Osteocyte (in vitro differentiated cells): ENCODE measurements at regions not wholly inside any gene's neighbourhood (a gene's known extent, or its start where the extent isn't known, plus 50 kb on each side); places are given as distances from the start of the nearest gene placed in this dataset.

Source experiments
- DNase-seq: peaks from one replicate; pipeline ENCODE4 v3.0.0; 2021; ENCODE audit warnings: mixed read lengths; ENCODE audit not compliant: unreplicated experiment; ENCODE audit errors: extremely low spot score
- H3K27ac Mint-ChIP-seq: one replicate; pipeline ENCODE4 v1.8.0; 2021; ENCODE audit warnings: mild to moderate bottlenecking, mixed read lengths; ENCODE audit not compliant: unreplicated experiment
- H3K27me3 Mint-ChIP-seq: one replicate; pipeline ENCODE4 v1.8.0; 2021; ENCODE audit warnings: mixed read lengths; ENCODE audit not compliant: unreplicated experiment
- H3K36me3 Mint-ChIP-seq: one replicate; pipeline ENCODE4 v1.8.0; 2021; ENCODE audit warnings: mixed read lengths; ENCODE audit not compliant: unreplicated experiment
- H3K4me1 Mint-ChIP-seq: one replicate; pipeline ENCODE4 v1.8.0; 2021; ENCODE audit warnings: mixed read lengths; ENCODE audit not compliant: unreplicated experiment
- H3K4me3 Mint-ChIP-seq: one replicate; pipeline ENCODE4 v1.8.0; 2021; ENCODE audit warnings: mild to moderate bottlenecking, moderate library complexity, mixed read lengths; ENCODE audit not compliant: unreplicated experiment
- H3K9me3 Mint-ChIP-seq: one replicate; pipeline ENCODE4 v1.8.0; 2021; ENCODE audit warnings: mixed read lengths; ENCODE audit not compliant: unreplicated experiment
- TF ChIP-seq, protein P1 (sequence below): fragments of 200-600 bp; sonication (generic); IDR thresholded peaks from 2 replicates; pipeline ENCODE4 v1.5.0; 2021; ENCODE audit warnings: antibody characterized with exemption, mild to moderate bottlenecking, moderate library complexity

DNA sequence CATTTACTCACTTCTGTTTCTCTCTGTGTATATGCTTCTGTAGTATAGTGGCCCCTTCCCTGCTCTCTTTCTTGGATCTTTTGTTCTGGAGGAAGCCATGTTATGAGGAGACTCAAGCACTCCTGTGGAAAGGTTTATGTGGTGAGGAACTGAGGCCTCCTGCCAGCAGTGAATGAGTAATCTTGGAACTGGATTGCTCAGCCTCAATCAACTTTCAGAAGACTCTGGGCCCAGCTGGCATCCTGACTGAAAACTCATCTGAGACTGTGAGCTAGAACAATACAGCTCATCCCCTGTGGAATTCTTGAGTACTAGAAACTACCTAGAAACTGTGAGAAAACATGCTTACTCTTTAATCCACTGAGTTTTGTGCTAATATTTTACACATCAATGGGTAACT, 133.1 kb upstream of the ZKSCAN2 start:
- peaks cover 5% of the 10 kb centered on the region for H3K9me3 Mint-ChIP-seq
- no peak overlapping the region for H3K27ac Mint-ChIP-seq

DNA sequence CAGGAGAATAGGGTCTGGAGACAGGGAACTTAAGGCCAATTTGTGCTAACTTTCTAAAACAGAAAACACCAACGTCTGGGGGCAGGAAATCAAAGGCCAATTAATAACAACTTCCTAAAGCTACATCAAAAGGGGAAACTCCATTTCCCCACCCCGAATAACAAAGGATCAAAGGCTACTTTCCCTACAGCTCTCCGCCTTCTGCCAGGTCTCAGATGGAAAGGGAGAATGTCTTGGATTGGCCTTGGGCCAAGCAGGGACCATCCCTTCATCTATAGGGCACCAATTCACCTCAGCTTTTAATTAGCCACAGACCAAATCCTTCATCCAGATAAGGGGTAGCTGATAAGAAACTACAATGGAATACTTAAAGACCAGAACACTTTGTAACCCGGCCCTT, 116.9 kb upstream of the ZKSCAN2 start:
- Mint-ChIP-seq H3K27me3 (no peaks in the 10 kb centered on the region), H3K9me3 (peaks cover 7% of the 10 kb centered on the region), H3K36me3 (no peaks in the 10 kb centered on the region), H3K4me1 (no peaks in the 10 kb centered on the region), H3K4me3 (no peak overlapping the region), H3K27ac (no peak overlapping the region)
- TF ChIP-seq, protein P1, sequence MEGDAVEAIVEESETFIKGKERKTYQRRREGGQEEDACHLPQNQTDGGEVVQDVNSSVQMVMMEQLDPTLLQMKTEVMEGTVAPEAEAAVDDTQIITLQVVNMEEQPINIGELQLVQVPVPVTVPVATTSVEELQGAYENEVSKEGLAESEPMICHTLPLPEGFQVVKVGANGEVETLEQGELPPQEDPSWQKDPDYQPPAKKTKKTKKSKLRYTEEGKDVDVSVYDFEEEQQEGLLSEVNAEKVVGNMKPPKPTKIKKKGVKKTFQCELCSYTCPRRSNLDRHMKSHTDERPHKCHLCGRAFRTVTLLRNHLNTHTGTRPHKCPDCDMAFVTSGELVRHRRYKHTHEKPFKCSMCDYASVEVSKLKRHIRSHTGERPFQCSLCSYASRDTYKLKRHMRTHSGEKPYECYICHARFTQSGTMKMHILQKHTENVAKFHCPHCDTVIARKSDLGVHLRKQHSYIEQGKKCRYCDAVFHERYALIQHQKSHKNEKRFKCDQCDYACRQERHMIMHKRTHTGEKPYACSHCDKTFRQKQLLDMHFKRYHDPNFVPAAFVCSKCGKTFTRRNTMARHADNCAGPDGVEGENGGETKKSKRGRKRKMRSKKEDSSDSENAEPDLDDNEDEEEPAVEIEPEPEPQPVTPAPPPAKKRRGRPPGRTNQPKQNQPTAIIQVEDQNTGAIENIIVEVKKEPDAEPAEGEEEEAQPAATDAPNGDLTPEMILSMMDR, result no peak
- DNase-seq, result no peak

More for the DNA sequence above, 133.1 kb upstream of the ZKSCAN2 start:
- Mint-ChIP-seq H3K27me3 (no peaks in the 10 kb centered on the region), H3K4me3 (no peak overlapping the region), H3K4me1 (no peaks in the 10 kb centered on the region), H3K36me3 (no peaks in the 10 kb centered on the region)
- DNase-seq, result no peak
- TF ChIP-seq, protein P1, result no peak

GRCh38 chr16:25372716-25373115, 115.1 kb upstream of the ZKSCAN2 start:
- H3K27me3 Mint-ChIP-seq, result no peaks in the 10 kb centered on the region
- no peak overlapping the region for H3K27ac Mint-ChIP-seq

DNA sequence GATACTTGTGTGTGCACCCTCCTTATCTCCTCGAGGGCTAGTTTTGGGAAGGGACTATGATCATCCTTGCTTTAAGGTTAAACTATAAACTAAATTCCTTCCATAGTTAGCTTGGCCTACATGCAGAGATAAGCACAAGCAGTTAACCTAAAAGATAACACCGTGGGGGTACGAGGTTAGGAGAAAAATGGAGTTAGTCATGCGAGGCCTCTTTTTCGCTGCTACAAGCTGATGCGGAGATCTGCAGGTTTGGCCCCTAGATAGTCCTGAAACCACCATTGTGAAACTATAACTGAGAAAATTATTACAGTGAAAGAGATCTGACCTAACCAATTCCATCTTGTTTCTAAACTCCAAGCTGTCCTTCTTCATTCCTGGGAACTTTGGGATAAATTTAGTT, 113.7 kb upstream of the ZKSCAN2 start:
- Mint-ChIP-seq H3K4me3 (no peak overlapping the region), H3K27me3 (no peaks in the 10 kb centered on the region), H3K27ac (no peak overlapping the region), H3K9me3 (peaks cover 3% of the 10 kb centered on the region), H3K4me1 (no peaks in the 10 kb centered on the region), H3K36me3 (no peaks in the 10 kb centered on the region)
- DNase-seq, result no peak
- TF ChIP-seq, protein P1, result no peak

More at GRCh38 chr16:25372716-25373115, 115.1 kb upstream of the ZKSCAN2 start:
- DNase-seq, result no peak
- TF ChIP-seq, protein P1, result no peak
- Mint-ChIP-seq H3K4me3 (no peak overlapping the region), H3K4me1 (no peaks in the 10 kb centered on the region), H3K9me3 (peaks cover 3% of the 10 kb centered on the region), H3K36me3 (no peaks in the 10 kb centered on the region)

DNA sequence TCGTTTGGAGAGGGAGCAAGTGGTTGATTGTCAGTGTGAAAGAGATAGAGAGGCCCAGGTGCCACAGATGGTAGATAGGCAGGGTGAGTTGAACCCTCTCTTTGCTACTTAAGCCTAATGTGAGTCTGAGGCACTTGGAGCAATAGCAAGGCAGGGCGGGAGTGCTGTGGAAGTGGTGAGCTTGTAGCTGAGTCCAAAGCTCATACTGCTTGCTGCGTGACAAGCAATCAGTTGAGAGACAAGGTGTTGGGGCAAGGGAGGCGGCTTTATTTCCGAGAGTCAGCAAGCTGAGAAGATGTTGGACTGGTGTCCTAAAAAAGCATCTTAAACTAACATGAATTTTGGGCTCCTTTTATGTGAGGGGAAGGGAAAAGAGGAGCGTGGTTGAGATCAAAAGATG, 112.9 kb upstream of the ZKSCAN2 start:
- H3K4me1 Mint-ChIP-seq, result no peaks in the 10 kb centered on the region
- no peak overlapping the region for H3K27ac Mint-ChIP-seq
- H3K36me3 Mint-ChIP-seq, result no peaks in the 10 kb centered on the region
- no peak overlapping the region for H3K4me3 Mint-ChIP-seq
- H3K9me3 Mint-ChIP-seq, result peaks cover 3% of the 10 kb centered on the region
- peak; percentile 40 for DNase-seq
- TF ChIP-seq, protein P1, result no peak
- H3K27me3 Mint-ChIP-seq, result no peaks in the 10 kb centered on the region
